GM19238 (cell line): ENCODE measurements at regions not wholly inside any gene's neighbourhood (a gene's known extent, or its start where the extent isn't known, plus 50 kb on each side); places are given as distances from the start of the nearest gene placed in this dataset.
"Not testable (repeated sequence)": the region's sequence is repeated elsewhere in the genome, so short reads cannot be mapped to it uniquely, and the experiment has no call there.

Experiments
- DNase-seq: peaks from one replicate; pipeline ENCODE4 v3.0.0; 2011; ENCODE audit warnings: low spot score; ENCODE audit not compliant: insufficient read length

- no peak for DNase-seq
These were observed 367.6 kb downstream of the HLX start for GRCh38 chr1:221246628-221247415.

DNA sequence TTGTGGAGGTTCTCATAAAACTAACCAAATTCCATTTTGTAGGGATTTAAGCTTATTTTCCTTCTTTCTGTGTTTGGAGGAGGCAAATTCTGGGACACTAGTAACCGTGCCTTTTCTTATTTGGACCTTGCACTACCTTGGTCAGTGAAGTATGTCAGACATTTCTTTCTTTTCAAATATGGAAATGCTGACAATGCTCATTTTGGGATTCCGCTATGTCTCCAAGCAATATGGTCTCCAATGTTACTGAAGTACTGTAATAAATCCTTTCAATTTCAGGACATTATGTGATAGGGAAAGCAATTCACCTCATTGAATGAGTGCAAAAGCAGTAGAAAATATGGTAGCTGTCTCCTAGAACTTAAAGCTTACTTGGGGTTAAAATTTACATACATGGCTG is 372.3 kb downstream of the HLX start:
- no peak for DNase-seq

DNA sequence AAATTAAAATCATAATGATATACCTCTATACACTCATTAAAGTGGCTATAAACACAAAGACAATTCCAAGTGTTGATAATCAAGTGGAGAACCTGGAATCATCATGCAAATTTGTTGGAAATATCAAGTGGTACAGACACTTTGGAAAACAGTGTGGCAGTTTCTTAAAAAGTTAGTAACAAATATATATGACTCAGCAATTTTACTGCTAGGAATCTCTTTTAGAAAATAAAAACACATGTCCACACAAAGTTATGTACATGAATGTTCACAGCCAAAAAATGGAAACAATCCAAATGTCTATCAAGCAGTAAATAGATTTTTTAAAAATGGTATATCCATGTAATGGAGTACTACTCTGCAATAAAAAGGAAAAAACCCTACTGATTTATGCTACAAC is 375.6 kb downstream of the HLX start:
- DNase-seq, result no peak

GRCh38 chr1:221256773-221257172 is 377.5 kb downstream of the HLX start:
- DNase-seq, result no peak

- not testable (repeated sequence) for DNase-seq
These were observed 378.3 kb downstream of the HLX start for GRCh38 chr1:221257548-221257947.

GRCh38 chr1:221262677-221263076 is 383.4 kb downstream of the HLX start:
- DNase-seq, result not testable (repeated sequence)

- peak; percentile 19 for DNase-seq
These were observed 384.9 kb downstream of the HLX start for GRCh38 chr1:221263831-221264767.

- DNase-seq, result no peak
These were observed 385.6 kb downstream of the HLX start for GRCh38 chr1:221264848-221265247.

DNA sequence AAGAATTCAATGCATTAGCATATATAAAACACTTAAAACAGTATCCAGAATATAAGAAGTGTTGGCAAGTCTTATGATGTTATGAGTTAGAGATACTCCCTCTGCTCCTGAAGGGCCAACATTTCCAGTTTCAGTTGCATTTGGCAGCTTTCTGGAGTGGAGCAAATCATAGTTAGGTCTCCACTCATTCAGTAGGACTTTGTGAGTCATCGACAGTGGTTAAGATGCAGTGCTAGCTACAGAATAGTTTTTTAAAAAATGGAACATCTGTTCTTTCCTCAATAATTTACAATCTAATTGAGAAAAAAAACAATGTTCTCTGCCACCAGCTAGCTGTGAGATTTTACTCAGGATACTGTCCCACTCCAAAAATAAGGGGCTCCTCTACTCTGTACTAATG is 389.1 kb downstream of the HLX start:
- no peak for DNase-seq

DNA sequence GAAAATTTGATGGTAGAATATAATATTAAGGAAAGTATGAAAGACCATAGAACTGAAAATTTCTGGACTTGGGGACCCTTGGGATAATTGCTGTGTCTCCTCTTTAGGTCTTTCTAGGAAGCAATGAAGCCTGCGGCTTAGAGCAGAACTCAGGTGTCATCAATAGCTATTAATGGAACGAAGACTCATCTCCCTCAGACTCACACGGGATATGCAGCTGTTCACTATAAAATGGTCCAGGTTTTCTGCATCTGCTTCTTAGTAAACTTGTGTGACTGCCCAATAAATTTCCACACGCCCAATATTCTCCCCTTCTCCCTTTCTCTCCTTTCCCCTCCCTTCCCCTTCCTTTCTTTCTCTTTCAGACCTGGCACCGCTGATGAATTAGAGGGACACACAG is 392.5 kb downstream of the HLX start:
- no peak for DNase-seq

GRCh38 chr1:221272940-221273339 is 393.7 kb downstream of the HLX start:
- no peak for DNase-seq

GRCh38 chr1:221274373-221274772 is 395.1 kb downstream of the HLX start:
- no peak for DNase-seq

- no peak for DNase-seq
These were observed 397.7 kb downstream of the HLX start for GRCh38 chr1:221276896-221277409.

DNA sequence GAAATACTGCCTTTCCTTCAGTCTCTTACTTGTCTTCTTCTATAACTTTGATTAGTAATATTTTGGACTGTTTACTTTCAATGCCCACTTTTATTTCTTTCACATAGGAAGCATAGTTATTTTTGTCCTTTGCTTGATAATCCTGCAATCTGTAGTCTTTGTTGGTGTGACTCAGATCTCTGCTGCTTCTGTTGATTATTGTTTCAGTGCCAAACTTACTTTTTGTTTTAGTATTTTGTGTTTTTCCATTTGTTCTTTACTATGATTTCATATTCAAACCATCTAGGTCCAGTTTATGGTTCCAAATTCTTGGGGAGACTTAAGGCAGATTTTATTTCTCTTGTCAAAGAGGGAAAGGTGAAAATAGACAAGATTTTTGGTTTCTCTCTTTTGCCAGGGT is 399.9 kb downstream of the HLX start:
- no peak for DNase-seq

GRCh38 chr1:221283532-221283931 is 404.3 kb downstream of the HLX start:
- no peak for DNase-seq

- DNase-seq, result no peak
These were observed 404.8 kb downstream of the HLX start for GRCh38 chr1:221284028-221284427.

- not testable (repeated sequence) for DNase-seq
These were observed 405.7 kb downstream of the HLX start for GRCh38 chr1:221284991-221285390.

DNA sequence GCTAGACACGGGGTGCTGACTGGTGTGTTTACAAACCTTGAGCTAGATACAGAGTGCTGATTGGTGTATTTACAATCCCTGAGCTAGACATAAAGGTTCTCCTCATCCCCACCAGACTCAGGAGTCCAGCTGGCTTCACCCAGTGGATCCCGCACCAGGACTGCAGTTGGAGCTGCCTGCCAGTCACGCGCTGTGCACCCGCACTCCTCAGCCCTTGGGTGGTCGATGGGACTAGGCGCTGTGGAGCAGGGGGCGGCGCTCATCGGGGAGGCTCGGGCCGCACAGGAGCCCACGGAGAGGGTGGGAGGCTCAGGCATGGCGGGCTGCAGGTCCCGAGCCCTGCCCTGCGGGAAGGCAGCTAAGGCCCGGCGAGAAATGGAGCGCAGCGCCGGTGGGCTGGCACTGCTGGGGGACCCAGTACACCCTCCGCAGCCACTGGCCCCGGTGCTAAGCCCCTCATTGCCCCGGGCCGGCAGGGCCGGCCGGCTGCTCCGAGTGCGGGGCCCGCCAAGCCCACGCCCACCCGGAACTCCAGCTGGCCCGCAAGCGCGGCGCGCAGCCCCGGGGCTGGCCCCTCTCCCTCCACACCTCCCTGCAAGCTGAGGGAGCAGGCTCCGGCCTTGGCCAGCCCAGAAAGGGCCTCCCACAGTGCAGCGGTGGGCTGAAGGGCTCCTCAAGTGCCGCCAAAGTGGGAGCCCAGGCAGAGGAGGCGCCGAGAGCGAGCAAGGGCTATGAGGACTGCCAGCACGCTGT is 406.4 kb downstream of the HLX start:
- DNase-seq, result not testable (repeated sequence)

DNA sequence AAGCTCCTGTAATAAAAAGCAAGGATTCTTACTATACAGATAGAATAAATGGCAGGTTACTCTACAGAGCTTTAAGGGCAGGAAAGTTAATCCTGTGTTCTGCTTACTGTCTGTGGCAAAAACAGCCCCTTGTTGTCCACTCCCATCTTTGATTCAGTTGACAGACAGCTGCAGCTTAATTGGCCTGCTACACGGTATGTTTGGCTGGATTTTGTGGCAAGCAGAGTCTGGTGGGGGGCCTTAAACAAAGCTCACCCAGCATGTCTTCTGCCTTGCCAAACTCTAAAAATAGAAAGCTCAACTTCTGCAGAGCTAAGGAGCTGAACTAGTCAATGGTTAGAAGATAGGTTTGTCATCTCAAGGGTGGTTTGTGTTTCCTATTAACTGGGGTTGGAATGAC is 407.2 kb downstream of the HLX start:
- no peak for DNase-seq

DNA sequence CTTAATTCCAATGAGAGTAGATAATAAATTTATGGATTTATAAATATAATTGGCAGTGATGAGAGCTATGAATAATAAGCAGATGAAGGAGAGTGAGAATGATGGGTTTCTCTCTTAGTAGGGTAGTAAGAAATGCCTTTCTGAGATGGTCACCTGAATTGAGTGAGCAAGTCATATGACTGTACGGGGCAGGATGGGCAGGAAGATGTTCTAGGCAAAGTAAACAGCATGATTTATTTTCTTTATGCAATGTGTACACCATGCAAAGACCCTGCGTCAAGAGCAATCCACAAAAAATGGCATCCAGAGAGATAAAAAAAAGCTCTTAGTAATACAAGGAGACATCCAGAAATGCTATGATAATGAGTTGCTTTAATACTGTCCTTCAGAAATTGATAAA is 409.9 kb downstream of the HLX start:
- no peak for DNase-seq

GRCh38 chr1:221290669-221291068 is 411.4 kb downstream of the HLX start:
- no peak for DNase-seq
